Cardiac fibroblast (primary cell): ENCODE measurements at regions not wholly inside any gene's neighbourhood (a gene's known extent, or its start where the extent isn't known, plus 50 kb on each side); places are given as distances from the start of the nearest gene placed in this dataset.
A peak's percentile ranks its signal among the peaks of the same experiment; 100 is the strongest.
"Not testable (repeated sequence)": the region's sequence is repeated elsewhere in the genome, so short reads cannot be mapped to it uniquely, and the experiment has no call there.

ENCODE experiments used
- DNase-seq, 2 donors: peaks; one replicate each; pipeline versions ENCODE4 v3.0.0 to v3.0.0-alpha.2; 2010; ENCODE audit warnings: low read depth in 2 of 2
- H3K4me3 ChIP-seq, 2 donors: replicated peaks in 1 of 2; 1 replicate in 1 of 2; 2 replicates in 1 of 2; pipeline ENCODE4 v1.5.1; 2011; ENCODE audit warnings: low read depth in 2 of 2, low read length in 2 of 2, mild to moderate bottlenecking in 2 of 2, moderate library complexity in 1 of 2
- CTCF ChIP-seq: IDR thresholded peaks from one replicate; pipeline ENCODE4 v1.5.1; 2011; ENCODE audit warnings: low read depth, mild to moderate bottlenecking, low read length, inconsistent platforms

- H3K4me3 ChIP-seq = no peak overlapping the region
- TF ChIP-seq CTCF = no peak
- no peak for DNase-seq
Observed at GRCh38 chr12:97050509-97050908, 143.5 kb downstream of the NEDD1 start.

DNA sequence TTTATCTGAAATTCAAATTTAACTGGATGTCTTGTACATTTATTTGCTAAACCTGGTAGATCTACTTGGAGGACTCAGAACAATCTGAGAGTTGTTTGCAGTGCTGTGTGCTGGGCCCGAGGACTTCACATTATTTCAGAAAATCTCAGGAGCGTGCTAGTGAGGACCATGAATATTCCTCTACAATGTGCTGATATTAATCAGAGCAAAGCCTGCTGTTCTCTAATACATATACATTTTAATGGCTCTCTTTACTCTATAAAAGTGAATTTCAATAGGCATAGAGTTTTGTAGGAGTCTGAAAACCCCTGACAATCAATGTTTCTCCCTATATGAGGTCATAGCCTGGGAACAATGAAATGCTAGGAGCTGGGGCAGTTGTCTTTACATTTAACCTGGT is 144.3 kb downstream of the NEDD1 start:
- no peak for DNase-seq
- TF ChIP-seq CTCF = no peak
- no peak overlapping the region for H3K4me3 ChIP-seq

DNA sequence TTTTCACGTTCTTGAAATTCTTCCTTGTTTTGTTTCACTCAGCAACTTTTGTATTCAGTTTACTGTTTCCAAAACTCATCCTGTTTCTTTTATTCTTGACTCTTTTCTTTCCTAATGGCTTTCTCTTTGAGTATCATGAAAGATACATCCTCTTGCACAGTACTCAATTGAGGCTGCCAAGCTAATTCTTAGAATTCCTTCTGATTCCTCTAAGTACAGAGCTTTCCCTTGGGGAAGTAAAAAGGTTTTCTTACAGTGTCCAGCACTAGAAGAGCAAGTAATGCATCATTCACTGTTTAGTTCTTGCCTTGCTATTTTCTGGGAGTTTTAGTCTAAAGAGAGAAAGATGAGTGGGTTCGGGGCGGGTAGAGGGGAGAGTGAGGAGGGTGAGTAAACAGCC is 154.1 kb downstream of the NEDD1 start:
- no peak for DNase-seq
- TF ChIP-seq CTCF = no peak
- no peak overlapping the region for H3K4me3 ChIP-seq

- no peak for DNase-seq
- no peak overlapping the region for H3K4me3 ChIP-seq
- TF ChIP-seq CTCF = no peak
Observed at GRCh38 chr12:97063292-97063935, 156.4 kb downstream of the NEDD1 start.

DNA sequence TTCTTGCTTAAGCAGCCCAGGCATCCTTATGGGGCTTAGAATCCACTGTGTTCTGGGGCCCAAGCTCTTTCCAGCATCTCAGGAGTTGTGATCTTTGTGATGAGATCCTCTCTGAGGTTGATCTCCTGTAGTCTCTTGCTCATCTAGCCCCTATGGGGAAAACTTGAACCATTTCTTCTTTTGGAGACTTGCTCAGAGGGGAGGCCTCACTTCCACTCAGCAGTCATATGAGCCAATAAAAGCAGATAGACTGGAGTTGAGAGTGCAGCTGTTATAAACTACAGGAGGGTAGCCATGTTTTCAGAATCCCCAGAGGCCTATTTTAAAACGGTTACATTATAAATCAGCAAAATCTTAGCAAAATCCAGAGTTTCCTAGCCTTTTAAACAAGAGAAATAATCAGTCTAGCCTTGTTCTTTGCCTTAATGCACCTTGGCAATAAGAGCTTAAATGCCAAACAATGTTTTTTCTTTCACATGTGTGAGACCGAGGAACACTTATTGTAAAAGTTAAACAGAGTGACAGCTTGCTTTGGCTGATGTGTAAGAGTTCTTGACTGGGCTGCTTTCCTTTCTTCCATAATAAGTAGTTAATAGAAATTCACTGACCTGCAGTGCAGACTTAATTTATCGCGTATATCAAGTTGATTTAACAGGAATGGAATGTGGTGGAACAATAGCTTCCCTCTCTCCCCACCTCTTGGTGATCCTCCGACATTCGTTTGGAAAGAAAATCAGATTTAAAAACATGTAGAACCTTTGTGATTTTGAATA is 168.3 kb downstream of the NEDD1 start:
- peak in 1 of 2 donors; percentile 10 for DNase-seq
- TF ChIP-seq CTCF = no peak
- no peak overlapping the region for H3K4me3 ChIP-seq

DNA sequence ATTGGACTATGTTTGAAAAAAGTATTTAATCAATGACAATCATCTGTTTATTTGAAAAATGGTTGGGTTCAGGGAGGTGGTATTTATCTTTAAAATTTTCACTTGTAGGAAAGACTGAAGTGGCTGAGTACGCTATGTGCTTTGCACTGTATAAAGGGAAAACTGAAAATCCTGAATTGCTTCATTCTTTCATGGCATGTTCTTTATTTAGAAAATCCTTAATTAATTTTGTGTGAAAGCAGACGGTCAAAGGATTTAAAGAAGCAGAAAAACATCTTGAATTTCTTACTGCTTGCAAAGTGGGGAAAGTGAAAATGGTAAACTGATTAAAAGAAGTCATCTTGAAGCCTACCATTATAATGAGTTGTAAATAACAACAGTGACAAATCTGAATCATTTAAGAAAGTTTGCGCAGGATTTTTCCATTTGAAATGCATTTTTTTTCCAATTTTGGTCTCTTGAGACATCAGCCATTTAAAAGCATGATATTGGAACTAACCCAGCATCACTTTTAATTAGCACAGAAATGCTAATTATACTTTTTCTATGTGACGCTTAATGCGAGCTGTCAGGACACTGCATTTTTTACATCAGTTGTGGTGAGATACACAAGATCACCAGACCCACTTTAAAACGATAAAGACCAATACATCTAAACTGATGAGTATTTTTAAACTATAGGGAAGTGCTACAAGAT is 169.0 kb downstream of the NEDD1 start:
- no peak for TF ChIP-seq CTCF
- DNase-seq = no peak
- H3K4me3 ChIP-seq = no peak overlapping the region

DNA sequence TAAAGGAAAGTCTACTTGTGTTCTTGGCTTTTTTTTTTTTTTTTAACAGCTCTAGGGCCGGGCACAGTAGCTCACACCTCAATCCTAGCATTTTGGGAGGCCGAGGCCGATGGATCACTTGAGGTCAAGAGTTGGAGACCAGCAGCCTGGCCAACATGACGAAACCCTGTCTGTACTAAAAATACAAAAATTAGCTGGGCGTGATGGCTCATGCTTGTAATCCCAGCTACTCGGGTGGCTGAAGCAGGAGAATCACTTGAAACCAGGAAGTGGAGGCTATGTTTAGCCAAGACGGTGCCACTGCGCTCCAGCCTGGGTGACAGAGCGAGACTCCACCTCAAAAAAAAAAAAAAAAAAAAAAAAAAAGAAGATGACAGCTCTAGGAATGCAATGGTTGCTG is 169.9 kb downstream of the NEDD1 start:
- H3K4me3 ChIP-seq, DNase-seq: not testable (repeated sequence)
